ENCODE measurements at regions not wholly inside any gene's neighbourhood (a gene's known extent, or its start where the extent isn't known, plus 50 kb on each side); places are given as distances from the start of the nearest gene placed in this dataset.

DNA sequence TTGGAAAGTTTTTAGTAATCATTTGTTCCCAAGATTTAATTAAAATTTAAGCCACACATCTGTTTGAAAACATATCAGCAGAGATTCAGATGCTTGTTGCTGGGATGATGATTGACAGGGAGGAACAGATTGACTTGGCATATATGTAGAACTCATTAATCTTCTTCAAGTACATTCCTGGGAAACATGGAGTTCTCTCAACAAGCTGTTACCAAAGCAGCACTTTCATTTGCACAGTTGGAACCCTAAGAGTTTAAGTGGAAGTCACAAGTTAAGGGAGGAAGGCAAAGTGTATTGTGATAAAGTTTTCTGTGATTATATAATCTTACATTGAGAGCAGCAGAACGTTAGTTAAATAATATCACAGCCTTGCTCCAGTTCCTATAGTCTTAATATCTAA is 485.4 kb upstream of the CELF2 start:
- TF ChIP-seq GATA2 (IDR thresholded peaks at IDR 0.05; ENCODE audit: low read depth, low read length) (no peak), GATA3 (IDR thresholded peaks at IDR 0.05; ENCODE audit: low read depth, low read length) (no peak)

Measured in SH-SY5Y (cell line).